Activated B cell treated with CpG ODN at 0.5 μM for 24 hours (primary cell): ENCODE measurements at regions not wholly inside any gene's neighbourhood (a gene's known extent, or its start where the extent isn't known, plus 50 kb on each side); places are given as distances from the start of the nearest gene placed in this dataset.

ENCODE experiments used
- ATAC-seq: fragments of 200-7000 bp; cut with Tn5 transposase; one replicate; pipeline ENCODE4 v1.10.0; 2021; ENCODE audit warnings: low read depth, mild to moderate bottlenecking, moderate library complexity
- CTCF ChIA-PET: fragments of 350-600 bp; sonication (Branson Sonifier 250); formaldehyde crosslinking; loops from one replicate; lab custom pipeline; 2021; ENCODE audit warnings: antibody characterized with exemption; lab: Charles Lee
- POLR2A ChIA-PET: fragments of 350-600 bp; sonication (Branson Sonifier 250); formaldehyde crosslinking; loops from one replicate; lab custom pipeline; 2021; ENCODE audit warnings: antibody characterized with exemption; lab: Charles Lee
- DNase-seq: peaks from one replicate; pipeline ENCODE4 v3.0.0; 2022
- H3K27ac Mint-ChIP-seq: one replicate; pipeline ENCODE4 v1.8.0; 2020; ENCODE audit warnings: mixed read lengths
- H3K27me3 Mint-ChIP-seq: one replicate; pipeline ENCODE4 v1.8.0; 2021; ENCODE audit warnings: mixed read lengths
- H3K36me3 Mint-ChIP-seq: one replicate; pipeline ENCODE4 v1.8.0; 2021; ENCODE audit warnings: low read depth, mixed read lengths
- H3K4me1 Mint-ChIP-seq: one replicate; pipeline ENCODE4 v1.8.0; 2021; ENCODE audit warnings: mixed read lengths
- H3K4me3 Mint-ChIP-seq: one replicate; pipeline ENCODE4 v1.8.0; 2020; ENCODE audit warnings: mild to moderate bottlenecking, mixed read lengths
- H3K9me3 Mint-ChIP-seq: one replicate; pipeline ENCODE4 v1.8.0; 2020; ENCODE audit warnings: mixed read lengths
- CTCF ChIP-seq: fragments of 200-600 bp; IDR thresholded peaks from one replicate; pipeline ENCODE4 v1.8.0; 2022; ENCODE audit warnings: antibody characterized with exemption, mild to moderate bottlenecking
- intact Hi-C: fragments of 100-400 bp; cut with micrococcal nuclease; formaldehyde crosslinking; loops from one replicate; pipeline ENCODE4 v1.15.1; 2024

- no peak for DNase-seq
- CTCF ChIA-PET, result no interaction called here
These were observed 145.7 kb upstream of the NECTIN1 start for GRCh38 chr11:119874660-119875238.

GRCh38 chr11:119873761-119874421, 144.9 kb upstream of the NECTIN1 start:
- ChIA-PET POLR2A (no interaction called here), CTCF (no interaction called here)
- no peak for TF ChIP-seq CTCF
- Mint-ChIP-seq H3K9me3 (no peaks in the 10 kb centered on the region), H3K36me3 (no peaks in the 10 kb centered on the region), H3K4me3 (no peak overlapping the region), H3K27ac (no peak overlapping the region), H3K27me3 (peaks cover 4% of the 10 kb centered on the region), H3K4me1 (no peaks in the 10 kb centered on the region)
- no peak for ATAC-seq
- DNase-seq, result no peak
- intact Hi-C loops, result no loop called here

More at GRCh38 chr11:119874660-119875238, 145.7 kb upstream of the NECTIN1 start:
- Mint-ChIP-seq H3K27ac (no peak overlapping the region), H3K4me3 (no peak overlapping the region), H3K9me3 (no peaks in the 10 kb centered on the region), H3K27me3 (peaks cover 6% of the 10 kb centered on the region), H3K4me1 (no peaks in the 10 kb centered on the region), H3K36me3 (no peaks in the 10 kb centered on the region)
- ATAC-seq, result no peak
- intact Hi-C loops, result no loop called here
- no peak for TF ChIP-seq CTCF
- POLR2A ChIA-PET, result no interaction called here

- Mint-ChIP-seq H3K27ac (no peak overlapping the region), H3K4me3 (no peak overlapping the region), H3K27me3 (peaks cover 7% of the 10 kb centered on the region), H3K9me3 (no peaks in the 10 kb centered on the region), H3K4me1 (no peaks in the 10 kb centered on the region), H3K36me3 (no peaks in the 10 kb centered on the region)
- CTCF ChIA-PET, result no interaction called here
- intact Hi-C loops, result no loop called here
- DNase-seq (no peak), ATAC-seq (no peak)
- POLR2A ChIA-PET, result no interaction called here
- no peak for TF ChIP-seq CTCF
These were observed 143.8 kb upstream of the NECTIN1 start for GRCh38 chr11:119872611-119873310.

- H3K4me3 Mint-ChIP-seq, result no peak overlapping the region
- ChIA-PET CTCF (no interaction called here), POLR2A (no interaction called here)
- peaks cover 2% of the 10 kb centered on the region for H3K9me3 Mint-ChIP-seq
- no peak for TF ChIP-seq CTCF
- ATAC-seq, result no peak
- intact Hi-C loops, result no loop called here
- no peak overlapping the region for H3K27ac Mint-ChIP-seq
- DNase-seq, result no peak
- H3K36me3 Mint-ChIP-seq, result no peaks in the 10 kb centered on the region
- H3K27me3 Mint-ChIP-seq, result peaks cover 3% of the 10 kb centered on the region
- H3K4me1 Mint-ChIP-seq, result no peaks in the 10 kb centered on the region
These were observed 136.7 kb upstream of the NECTIN1 start for GRCh38 chr11:119865661-119866156.

- Mint-ChIP-seq H3K9me3 (peaks cover 2% of the 10 kb centered on the region), H3K27ac (no peak overlapping the region), H3K36me3 (no peaks in the 10 kb centered on the region), H3K4me3 (no peak overlapping the region), H3K27me3 (peaks cover 3% of the 10 kb centered on the region), H3K4me1 (no peaks in the 10 kb centered on the region)
- TF ChIP-seq CTCF, result no peak
- ChIA-PET POLR2A (no interaction called here), CTCF (no interaction called here)
- DNase-seq (no peak), ATAC-seq (no peak)
- intact Hi-C loops, result no loop called here
These were observed 135.8 kb upstream of the NECTIN1 start for GRCh38 chr11:119864836-119865235.
